IPS DF 4.7 (cell line): ENCODE measurements at regions not wholly inside any gene's neighbourhood (a gene's known extent, or its start where the extent isn't known, plus 50 kb on each side); places are given as distances from the start of the nearest gene placed in this dataset.
"Not testable (repeated sequence)": the region's sequence is repeated elsewhere in the genome, so short reads cannot be mapped to it uniquely, and the experiment has no call there.

ENCODE experiments used
- DNase-seq: peaks from one replicate; pipeline ENCODE4 v3.0.0-alpha.2; 2013; ENCODE audit warnings: low spot score; ENCODE audit errors: extremely low read depth

- DNase-seq = no peak
These were observed 511.9 kb upstream of the NCAM2 start for GRCh38 chr21:20486303-20486702.

- DNase-seq = not testable (repeated sequence)
These were observed 495.3 kb upstream of the NCAM2 start for GRCh38 chr21:20502915-20503314.

GRCh38 chr21:20507783-20508182 lies 490.4 kb upstream of the NCAM2 start:
- DNase-seq = no peak

GRCh38 chr21:20511216-20511880 lies 486.9 kb upstream of the NCAM2 start:
- no peak for DNase-seq

GRCh38 chr21:20515446-20515845 lies 482.8 kb upstream of the NCAM2 start:
- DNase-seq = no peak

GRCh38 chr21:20519076-20519475 lies 479.1 kb upstream of the NCAM2 start:
- no peak for DNase-seq

- no peak for DNase-seq
These were observed 475.6 kb upstream of the NCAM2 start for GRCh38 chr21:20522611-20523010.

- DNase-seq = no peak
These were observed 475.0 kb upstream of the NCAM2 start for GRCh38 chr21:20523191-20523590.

- no peak for DNase-seq
These were observed 470.3 kb upstream of the NCAM2 start for GRCh38 chr21:20527731-20528460.

GRCh38 chr21:20537130-20537529 lies 461.1 kb upstream of the NCAM2 start:
- no peak for DNase-seq

GRCh38 chr21:20538039-20538658 lies 460.1 kb upstream of the NCAM2 start:
- DNase-seq = no peak

GRCh38 chr21:20545454-20545853 lies 452.8 kb upstream of the NCAM2 start:
- no peak for DNase-seq

GRCh38 chr21:20551939-20552338 lies 446.3 kb upstream of the NCAM2 start:
- DNase-seq = no peak

GRCh38 chr21:20554785-20555184 lies 443.4 kb upstream of the NCAM2 start:
- DNase-seq = no peak

- peak; percentile 84 for DNase-seq
These were observed 427.4 kb upstream of the NCAM2 start for GRCh38 chr21:20570824-20571232.

GRCh38 chr21:20572582-20572981 lies 425.6 kb upstream of the NCAM2 start:
- DNase-seq = no peak

GRCh38 chr21:20581361-20581760 lies 416.8 kb upstream of the NCAM2 start:
- DNase-seq = no peak

- DNase-seq = no peak
These were observed 406.9 kb upstream of the NCAM2 start for GRCh38 chr21:20591284-20591683.

GRCh38 chr21:20592463-20592862 lies 405.7 kb upstream of the NCAM2 start:
- no peak for DNase-seq

- DNase-seq = no peak
These were observed 395.0 kb upstream of the NCAM2 start for GRCh38 chr21:20603236-20603635.

GRCh38 chr21:20611008-20611407 lies 387.2 kb upstream of the NCAM2 start:
- no peak for DNase-seq

- DNase-seq = no peak
These were observed 384.6 kb upstream of the NCAM2 start for GRCh38 chr21:20613654-20614053.

GRCh38 chr21:20617130-20617529 lies 381.1 kb upstream of the NCAM2 start:
- DNase-seq = peak; percentile 56
